ENCODE measurements at regions not wholly inside any gene's neighbourhood (a gene's known extent, or its start where the extent isn't known, plus 50 kb on each side); places are given as distances from the start of the nearest gene placed in this dataset.

DNA sequence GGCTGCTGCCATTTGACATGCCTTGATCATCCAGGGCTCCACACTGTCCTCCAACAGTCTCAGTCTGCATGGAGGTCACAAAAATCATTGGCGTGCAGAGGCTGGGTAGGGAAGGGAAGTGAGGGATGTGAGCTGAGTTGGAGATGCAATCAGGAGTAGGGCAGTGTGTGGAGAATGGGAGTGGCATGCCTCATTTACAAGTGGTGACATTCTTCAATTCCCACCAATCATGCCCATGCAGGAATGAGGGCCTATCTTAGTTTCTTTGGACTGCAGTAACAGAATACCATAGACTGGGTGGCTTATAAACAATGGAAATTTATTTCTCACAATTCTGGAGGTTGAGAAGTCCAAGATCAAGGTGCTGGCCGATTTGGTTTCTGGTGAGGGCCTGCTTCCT, 94.9 kb upstream of the PJA1 start:
- TF ChIP-seq EZH2phosphoT487 (IDR thresholded peaks at IDR 0.05; ENCODE audit: low read depth) (no peak), CTCF (IDR thresholded peaks at IDR 0.05; ENCODE audit: low read depth, low read length) (no peak)

Data from OCI-LY3 (cell line).